HEK293 (cell line): ENCODE measurements at regions not wholly inside any gene's neighbourhood (a gene's known extent, or its start where the extent isn't known, plus 50 kb on each side); places are given as distances from the start of the nearest gene placed in this dataset.

ENCODE experiments used
- CTCF ChIA-PET: fragments of 350-600 bp; formaldehyde crosslinking; extraction: SDS; loops from one replicate; lab custom pipeline; 2021; ENCODE audit warnings: antibody characterized with exemption; lab: Yijun Ruan, JAX
- POLR2A ChIA-PET: fragments of 300-600 bp; formaldehyde crosslinking; extraction: SDS; loops from one replicate; lab custom pipeline; 2020; ENCODE audit warnings: antibody characterized with exemption, inconsistent platforms; lab: Yijun Ruan, JAX
- H3K27ac ChIP-seq: fragments of 200-500 bp; sonication (Bioruptor generic); 2 replicates; pipeline ENCODE4 v1.5.1; 2014; ENCODE audit warnings: low read depth, low read length, control low read depth, inconsistent platforms; ENCODE audit errors: extremely low read depth
- H3K36me3 ChIP-seq, 2 experiments: fragments of 200-500 bp in 1 of 2; sonication (Bioruptor generic) in 1 of 2; 1 replicate in 1 of 2; 2 replicates in 1 of 2; pipeline ENCODE4 v1.5.1; 2014 to 2017; ENCODE audit warnings: inconsistent platforms in 2 of 2, low read length in 2 of 2; ENCODE audit not compliant: control insufficient read depth in 2 of 2, insufficient read depth in 1 of 2
- H3K4me1 ChIP-seq: fragments of 200-500 bp; sonication (Bioruptor generic); 2 replicates; pipeline ENCODE4 v1.5.1; 2014; ENCODE audit warnings: mild to moderate bottlenecking, low read length, inconsistent platforms; ENCODE audit not compliant: control insufficient read depth, insufficient read depth
- H3K4me3 ChIP-seq: 2 replicates; pipeline ENCODE4 v1.5.1; 2011; ENCODE audit warnings: low read depth, mild to moderate bottlenecking, control low read depth, low read length, moderate library complexity
- H3K9me3 ChIP-seq: fragments of 200-500 bp; sonication (Bioruptor generic); 2 replicates; pipeline ENCODE4 v1.5.1; 2014; ENCODE audit warnings: low read depth, low read length, inconsistent platforms; ENCODE audit not compliant: control insufficient read depth, insufficient read depth
- GFI1B ChIP-seq: fragments of 450-650 bp; formaldehyde crosslinking; IDR thresholded peaks from 2 replicates; pipeline ENCODE4 v1.5.1; 2016; ENCODE audit warnings: missing biosample characterization, missing genetic modification characterization
- MYNN ChIP-seq: fragments of 450-650 bp; formaldehyde crosslinking; IDR thresholded peaks from 2 replicates; pipeline ENCODE4 v1.5.1; 2016; ENCODE audit warnings: missing biosample characterization, missing genetic modification characterization, borderline replicate concordance
- SCRT1 ChIP-seq: fragments of 450-650 bp; formaldehyde crosslinking; IDR thresholded peaks from 2 replicates; pipeline ENCODE4 v1.5.1; 2016; ENCODE audit warnings: missing biosample characterization, missing genetic modification characterization, borderline replicate concordance
- SP7 ChIP-seq: fragments of 450-650 bp; formaldehyde crosslinking; IDR thresholded peaks from 2 replicates; pipeline ENCODE4 v1.5.1; 2016; ENCODE audit warnings: missing biosample characterization, missing genetic modification characterization
- WT1 ChIP-seq: fragments of 450-650 bp; formaldehyde crosslinking; IDR thresholded peaks from 2 replicates; pipeline ENCODE4 v1.5.1; 2016; ENCODE audit warnings: missing biosample characterization, missing genetic modification characterization
- ZBTB20 ChIP-seq: fragments of 450-650 bp; formaldehyde crosslinking; IDR thresholded peaks from 2 replicates; pipeline ENCODE4 v1.5.1; 2016; ENCODE audit warnings: missing biosample characterization, missing genetic modification characterization
- ZFHX2 ChIP-seq: fragments of 450-650 bp; formaldehyde crosslinking; conservative IDR thresholded peaks from 2 replicates; pipeline ENCODE4 v1.5.1; 2016; ENCODE audit warnings: missing biosample characterization, missing genetic modification characterization
- ZNF146 ChIP-seq: fragments of 450-650 bp; formaldehyde crosslinking; IDR thresholded peaks from 2 replicates; pipeline ENCODE4 v1.5.1; 2016; ENCODE audit warnings: missing biosample characterization, missing genetic modification characterization
- ZNF157 ChIP-seq: fragments of 450-650 bp; formaldehyde crosslinking; IDR thresholded peaks from 2 replicates; pipeline ENCODE4 v1.5.1; 2016; ENCODE audit warnings: missing biosample characterization, missing genetic modification characterization
- ZNF16 ChIP-seq: fragments of 450-650 bp; formaldehyde crosslinking; IDR thresholded peaks from 2 replicates; pipeline ENCODE4 v1.5.1; 2016; ENCODE audit warnings: low read depth, missing biosample characterization, missing genetic modification characterization
- ZNF169 ChIP-seq: fragments of 450-650 bp; formaldehyde crosslinking; IDR thresholded peaks from 2 replicates; pipeline ENCODE4 v1.5.1; 2016; ENCODE audit warnings: missing biosample characterization, missing genetic modification characterization
- ZNF184 ChIP-seq: fragments of 450-650 bp; IDR thresholded peaks from 2 replicates; pipeline ENCODE4 v1.5.1; 2018; ENCODE audit warnings: missing biosample characterization, mild to moderate bottlenecking, missing genetic modification characterization
- ZNF223 ChIP-seq: fragments of 450-650 bp; formaldehyde crosslinking; IDR thresholded peaks from 2 replicates; pipeline ENCODE4 v1.5.1; 2016; ENCODE audit warnings: missing biosample characterization, missing genetic modification characterization
- ZNF239 ChIP-seq: fragments of 450-650 bp; formaldehyde crosslinking; IDR thresholded peaks from 2 replicates; pipeline ENCODE4 v1.5.1; 2016; ENCODE audit warnings: missing biosample characterization, missing genetic modification characterization
- ZNF274 ChIP-seq, 2 experiments: fragments of 200-500 bp in 1 of 2; fragments of 450-650 bp in 1 of 2; sonication (Bioruptor generic) in 1 of 2; formaldehyde crosslinking in 1 of 2; IDR thresholded peaks; 2 replicates each; pipeline versions ENCODE4 v1.5.1 to v1.6.1; 2014 to 2016; ENCODE audit warnings: borderline replicate concordance in 1 of 2, inconsistent platforms in 1 of 2, low read length in 1 of 2, missing biosample characterization in 1 of 2, missing genetic modification characterization in 1 of 2
- ZNF280C ChIP-seq: fragments of 450-650 bp; formaldehyde crosslinking; IDR thresholded peaks from 2 replicates; pipeline ENCODE4 v1.5.1; 2016; ENCODE audit warnings: missing biosample characterization, missing genetic modification characterization
- ZNF311 ChIP-seq: fragments of 450-650 bp; formaldehyde crosslinking; IDR thresholded peaks from 2 replicates; pipeline ENCODE4 v1.5.1; 2017; ENCODE audit warnings: missing biosample characterization, missing genetic modification characterization, borderline replicate concordance
- ZNF324 ChIP-seq: fragments of 450-650 bp; formaldehyde crosslinking; IDR thresholded peaks from 2 replicates; pipeline ENCODE4 v1.5.1; 2016; ENCODE audit warnings: missing biosample characterization, missing genetic modification characterization
- ZNF404 ChIP-seq: fragments of 450-650 bp; formaldehyde crosslinking; IDR thresholded peaks from 2 replicates; pipeline ENCODE4 v1.5.1; 2017; ENCODE audit warnings: missing biosample characterization, missing genetic modification characterization
- ZNF416 ChIP-seq: fragments of 450-650 bp; formaldehyde crosslinking; IDR thresholded peaks from 2 replicates; pipeline ENCODE4 v1.5.1; 2016; ENCODE audit warnings: missing biosample characterization, missing genetic modification characterization
- ZNF423 ChIP-seq: fragments of 450-650 bp; formaldehyde crosslinking; IDR thresholded peaks from 2 replicates; pipeline ENCODE4 v1.5.1; 2016; ENCODE audit warnings: missing biosample characterization, missing genetic modification characterization
- ZNF510 ChIP-seq: fragments of 450-650 bp; formaldehyde crosslinking; IDR thresholded peaks from 2 replicates; pipeline ENCODE4 v1.5.1; 2018; ENCODE audit warnings: mild to moderate bottlenecking, missing genetic modification characterization, missing biosample characterization; ENCODE audit not compliant: insufficient replicate concordance
- ZNF549 ChIP-seq: fragments of 450-650 bp; IDR thresholded peaks from 2 replicates; pipeline ENCODE4 v1.5.1; 2018; ENCODE audit warnings: missing biosample characterization, missing genetic modification characterization, mild to moderate bottlenecking, inconsistent platforms, moderate library complexity
- ZNF660 ChIP-seq: fragments of 450-650 bp; IDR thresholded peaks from 2 replicates; pipeline ENCODE4 v1.5.1; 2018; ENCODE audit warnings: missing biosample characterization, mild to moderate bottlenecking, missing genetic modification characterization
- ZNF704 ChIP-seq: fragments of 450-650 bp; formaldehyde crosslinking; IDR thresholded peaks from 2 replicates; pipeline ENCODE4 v1.5.1; 2016; ENCODE audit warnings: missing biosample characterization, missing genetic modification characterization
- ZNF768 ChIP-seq: fragments of 450-650 bp; formaldehyde crosslinking; IDR thresholded peaks from 2 replicates; pipeline ENCODE4 v1.5.1; 2018; ENCODE audit warnings: missing biosample characterization, mild to moderate bottlenecking, missing genetic modification characterization

GRCh38 chr5:77924081-77924480, 147.9 kb upstream of the TBCA start:
- POLR2A ChIA-PET, result no interaction called here
- no peak overlapping the region for H3K27ac ChIP-seq
- TF ChIP-seq ZNF184, result no peak
- TF ChIP-seq ZNF311 (tag by site-specific recombination), result no peak
- no peak for TF ChIP-seq WT1 (tag by site-specific recombination)
- peak; percentile 64; the same call in 1 of the 2 replicates for TF ChIP-seq SP7 (tag by site-specific recombination)
- TF ChIP-seq ZNF768, result no peak
- TF ChIP-seq MYNN (tag by site-specific recombination), result no peak
- TF ChIP-seq ZNF280C (tag by site-specific recombination), result no peak
- TF ChIP-seq GFI1B (tag by site-specific recombination), result no peak
- TF ChIP-seq ZFHX2 (tag by site-specific recombination), result peak; percentile 21; the same call in 1 of the 2 replicates
- no peak for TF ChIP-seq ZBTB20 (tag by site-specific recombination)
- no peak for TF ChIP-seq ZNF157 (tag by site-specific recombination)
- TF ChIP-seq ZNF549 (tag by site-specific recombination), result no peak
- TF ChIP-seq SCRT1 (tag by site-specific recombination), result no peak
- no peak for TF ChIP-seq ZNF324 (tag by site-specific recombination)
- no peak for TF ChIP-seq ZNF16 (tag by site-specific recombination)
- no peak for TF ChIP-seq ZNF510 (tag by site-specific recombination)
- H3K9me3 ChIP-seq, result no peaks in the 10 kb centered on the region
- no peaks in the 10 kb centered on the region for H3K36me3 ChIP-seq
- CTCF ChIA-PET, result interaction anchor here (0.6 kb wide), 1 partner anchor 339 kb away, joined by 4 read pairs; no protein-coding TSS in a partner anchor
- no peaks in the 10 kb centered on the region for H3K4me1 ChIP-seq
- no peak overlapping the region for H3K4me3 ChIP-seq

GRCh38 chr5:77923666-77924065, 147.5 kb upstream of the TBCA start:
- Histone ChIP-seq H3K36me3 (no peaks in the 10 kb centered on the region), H3K27ac (no peak overlapping the region), H3K9me3 (no peaks in the 10 kb centered on the region), H3K4me1 (no peaks in the 10 kb centered on the region), H3K4me3 (no peak overlapping the region)
- peak; percentile 19; the same call in 1 of the 2 replicates for TF ChIP-seq MYNN (tag by site-specific recombination)
- TF ChIP-seq ZNF157 (tag by site-specific recombination), result no peak
- CTCF ChIA-PET, result interaction anchor here (0.6 kb wide), 1 partner anchor 339 kb away, joined by 4 read pairs; no protein-coding TSS in a partner anchor
- POLR2A ChIA-PET, result no interaction called here

GRCh38 chr5:77921094-77921768, 145.1 kb upstream of the TBCA start:
- POLR2A ChIA-PET, result no interaction called here
- H3K36me3 ChIP-seq, result no peaks in the 10 kb centered on the region
- CTCF ChIA-PET, result interaction anchor here (0.6 to 0.7 kb wide), 2 partner anchors 89 to 229 kb away, joined by 3 read pairs; no protein-coding TSS in a partner anchor
- TF ChIP-seq ZNF423 (tag by site-specific recombination), result no peak
- TF ChIP-seq ZNF404 (tag by site-specific recombination), result no peak
- TF ChIP-seq ZNF704 (tag by site-specific recombination), result no peak
- TF ChIP-seq ZNF169 (tag by site-specific recombination), result no peak
- no peak for TF ChIP-seq ZNF239 (tag by site-specific recombination)
- no peak for TF ChIP-seq ZNF274 (IDR thresholded peaks at IDR 0.05; ENCODE audit: low read length)
- no peak for TF ChIP-seq ZNF274 (tag by site-specific recombination; IDR thresholded peaks at IDR 0.05; ENCODE audit: borderline replicate concordance)
- no peak for TF ChIP-seq ZNF660 (tag by site-specific recombination)
- TF ChIP-seq ZNF768, result no peak
- TF ChIP-seq ZNF146 (tag by site-specific recombination), result no peak
- no peak for TF ChIP-seq ZNF549 (tag by site-specific recombination)
- TF ChIP-seq ZNF510 (tag by site-specific recombination), result no peak
- no peak for TF ChIP-seq ZNF416 (tag by site-specific recombination)
- TF ChIP-seq GFI1B (tag by site-specific recombination), result no peak
- no peak for TF ChIP-seq ZBTB20 (tag by site-specific recombination)
- TF ChIP-seq ZNF223, result no peak

More at GRCh38 chr5:77921094-77921768, 145.1 kb upstream of the TBCA start:
- no peak overlapping the region for H3K4me3 ChIP-seq
- H3K4me1 ChIP-seq, result no peaks in the 10 kb centered on the region
- H3K27ac ChIP-seq, result no peak overlapping the region
- H3K9me3 ChIP-seq, result no peaks in the 10 kb centered on the region
